NCI-H187 (cell line): ENCODE measurements at regions not wholly inside any gene's neighbourhood (a gene's known extent, or its start where the extent isn't known, plus 50 kb on each side); places are given as distances from the start of the nearest gene placed in this dataset.

Source experiments
- DNase-seq, 2 experiments: peaks; one replicate each; lab custom pipeline; 2025; lab: John Stamatoyannopoulos, UW

DNA sequence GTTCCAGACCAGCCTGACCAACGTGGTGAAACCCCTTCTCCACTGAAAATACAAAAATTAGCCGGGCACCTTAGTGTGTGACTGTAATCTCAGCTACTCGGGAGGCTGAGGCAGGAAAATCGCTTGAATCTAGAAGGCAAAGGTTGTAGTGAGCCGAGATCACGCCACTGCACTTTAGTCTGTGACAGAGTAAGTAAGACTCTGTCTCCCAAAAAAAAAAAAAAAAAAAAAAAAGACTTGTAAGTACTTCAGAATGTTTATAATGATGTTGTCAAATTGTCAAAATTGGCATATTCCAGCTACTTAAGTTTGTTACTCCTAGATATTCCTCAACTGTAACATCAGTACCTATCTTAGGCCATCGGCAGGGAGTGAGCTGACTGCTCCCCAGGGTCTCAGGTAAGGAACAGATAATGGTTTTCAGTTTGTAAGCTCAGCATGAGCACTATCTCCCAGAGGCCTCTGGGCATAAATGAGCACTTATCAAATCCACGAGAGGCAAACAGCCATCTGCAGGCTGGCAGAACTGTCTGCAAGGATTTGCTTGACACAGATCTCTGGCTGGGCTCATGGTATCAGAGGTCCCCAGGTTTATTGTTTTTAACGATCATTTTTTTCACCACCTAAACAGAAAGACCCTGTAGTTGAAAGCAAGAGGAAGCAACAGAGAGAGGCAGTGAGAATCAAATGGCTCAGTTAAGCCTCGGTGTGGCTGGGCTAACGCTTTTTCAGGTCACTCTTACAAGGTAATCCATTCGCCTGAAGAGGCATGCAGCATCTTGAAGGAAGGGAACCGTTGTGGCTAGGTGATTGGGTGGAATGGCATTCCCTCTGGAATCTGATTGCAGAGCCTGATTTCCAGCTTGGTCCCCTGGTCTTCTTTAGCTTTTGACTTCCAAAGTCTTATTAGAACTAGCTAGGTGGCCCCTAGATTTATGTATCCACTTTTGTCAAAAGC lies 115.9 kb downstream of the LY86 start:
- DNase-seq = peak in 1 of 2 experiments; percentile 51

DNA sequence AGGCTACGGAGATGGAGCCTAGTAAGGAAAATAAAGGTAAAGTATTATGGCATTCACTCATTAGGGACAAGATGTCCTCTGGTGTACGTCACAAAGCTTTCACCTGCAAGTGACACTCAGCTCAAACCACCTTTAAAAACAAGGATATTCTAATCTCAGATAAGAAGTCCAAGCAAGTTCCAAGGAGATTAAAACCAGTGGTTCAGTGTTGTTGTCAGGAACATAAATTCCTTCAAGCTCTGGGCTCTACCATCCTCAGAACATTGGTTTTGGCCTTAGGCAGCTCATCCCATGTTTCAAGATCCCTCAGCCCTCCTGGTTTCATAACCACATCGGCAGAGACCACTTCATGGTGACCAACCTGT lies 116.5 kb downstream of the LY86 start:
- no peak for DNase-seq

DNA sequence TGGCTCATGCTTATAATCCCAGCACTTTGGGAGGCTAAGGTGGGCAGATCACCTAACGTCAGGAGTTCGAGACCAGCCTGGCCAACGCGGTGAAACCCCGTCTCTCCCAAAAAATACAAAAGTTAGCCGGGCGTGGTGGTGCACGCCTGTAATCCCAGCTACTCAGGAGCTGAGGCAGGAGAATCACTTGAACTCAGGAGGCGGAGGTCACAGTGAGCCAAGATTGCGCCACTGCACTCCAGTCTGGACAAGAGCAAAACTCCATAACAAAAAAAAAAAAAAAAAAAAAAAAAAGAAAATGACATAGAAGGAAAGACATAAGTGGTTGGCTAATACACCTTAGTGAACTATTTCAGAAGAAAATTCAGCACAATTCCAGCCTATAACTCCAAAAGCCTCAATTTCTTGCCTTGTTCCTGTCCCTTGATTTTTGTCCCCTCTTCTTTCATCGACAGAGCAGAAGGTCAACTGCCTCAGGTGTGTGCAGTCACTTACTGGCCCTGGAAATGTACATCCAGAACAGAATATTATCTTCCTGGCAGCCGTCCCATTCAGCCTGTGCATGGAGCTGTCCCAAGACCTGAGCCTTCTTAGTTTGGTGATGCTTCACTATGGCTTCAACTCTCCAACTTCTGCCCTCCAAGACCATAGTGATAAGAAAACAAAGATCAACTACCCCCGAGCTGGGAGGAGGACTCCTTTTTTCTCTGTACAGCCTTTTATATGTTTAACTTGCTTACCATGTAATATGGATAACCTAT lies 117.6 kb downstream of the LY86 start:
- DNase-seq = no peak

DNA sequence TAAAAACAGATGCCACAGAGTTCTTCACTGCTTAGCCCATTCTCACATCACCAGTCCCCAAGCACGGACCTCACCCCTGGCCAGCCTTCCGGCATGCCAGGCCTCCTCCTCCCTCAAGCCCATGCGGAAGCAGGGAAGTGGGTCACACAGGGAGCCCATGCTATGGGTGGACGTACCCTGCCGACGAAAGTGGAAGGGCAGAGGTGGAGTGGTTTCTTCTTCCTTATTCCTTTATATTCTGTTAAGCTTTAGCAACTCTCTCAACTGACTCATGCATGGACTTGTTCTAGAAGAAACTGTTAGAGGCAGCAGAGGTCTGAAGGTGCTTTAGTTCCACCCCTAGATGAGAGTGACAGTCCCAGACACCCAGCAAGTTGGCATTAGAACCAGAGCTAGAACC lies 118.6 kb downstream of the LY86 start:
- DNase-seq = no peak

DNA sequence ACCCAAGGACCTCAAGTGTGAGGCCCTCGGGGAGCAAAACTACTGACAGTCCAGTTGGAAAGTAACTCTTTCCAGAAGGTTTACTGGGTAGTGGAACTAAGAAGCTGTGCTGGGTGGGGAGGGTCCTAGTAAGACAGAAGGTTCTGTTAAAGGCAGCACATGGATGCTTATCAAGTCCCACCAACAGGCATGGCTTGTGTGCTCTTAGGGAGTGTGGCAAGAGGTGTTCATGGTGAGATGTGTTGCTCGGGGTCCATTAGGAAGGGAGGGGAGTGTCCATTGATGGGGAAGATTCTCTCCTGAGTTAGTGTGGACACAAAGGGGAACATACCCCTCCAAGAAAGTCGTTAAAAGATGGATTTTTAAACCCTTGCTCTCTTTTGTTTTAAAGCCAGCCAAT lies 120.6 kb downstream of the LY86 start:
- DNase-seq = no peak

DNA sequence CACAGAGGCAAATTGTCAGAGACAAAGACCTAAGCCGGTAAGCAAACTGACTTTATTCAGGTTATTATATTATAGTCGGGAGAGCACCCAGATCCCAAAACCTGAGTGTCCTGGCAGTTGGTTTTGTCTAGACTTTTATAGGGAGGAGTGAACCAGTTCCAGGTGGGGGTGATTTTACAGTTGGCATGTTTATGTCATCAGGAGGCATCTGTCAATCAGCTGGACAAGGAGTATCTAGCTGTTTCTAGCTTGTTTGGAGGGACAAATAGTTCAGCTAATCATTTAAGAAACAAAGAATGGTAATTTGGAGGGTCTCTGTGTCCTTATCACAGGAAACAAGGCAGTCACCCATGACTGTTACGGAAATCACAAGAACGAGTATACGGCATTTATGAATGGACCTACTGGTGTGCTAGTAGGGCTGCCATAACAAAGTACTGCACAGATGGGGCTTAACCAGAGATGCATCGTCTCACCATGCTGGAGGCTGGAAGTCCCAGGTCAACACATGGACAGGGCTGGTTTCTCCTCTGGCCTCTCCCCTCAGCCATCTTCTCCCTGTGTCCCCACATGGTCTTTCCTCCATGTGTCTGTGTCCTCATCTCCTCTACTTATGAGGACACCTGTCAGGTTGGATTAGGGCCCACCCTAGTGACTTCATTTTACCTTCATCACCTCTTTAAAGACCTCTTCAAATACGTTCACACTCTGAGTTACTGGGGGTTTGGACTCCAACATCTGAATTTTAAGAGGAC lies 122.7 kb downstream of the LY86 start:
- DNase-seq = no peak

DNA sequence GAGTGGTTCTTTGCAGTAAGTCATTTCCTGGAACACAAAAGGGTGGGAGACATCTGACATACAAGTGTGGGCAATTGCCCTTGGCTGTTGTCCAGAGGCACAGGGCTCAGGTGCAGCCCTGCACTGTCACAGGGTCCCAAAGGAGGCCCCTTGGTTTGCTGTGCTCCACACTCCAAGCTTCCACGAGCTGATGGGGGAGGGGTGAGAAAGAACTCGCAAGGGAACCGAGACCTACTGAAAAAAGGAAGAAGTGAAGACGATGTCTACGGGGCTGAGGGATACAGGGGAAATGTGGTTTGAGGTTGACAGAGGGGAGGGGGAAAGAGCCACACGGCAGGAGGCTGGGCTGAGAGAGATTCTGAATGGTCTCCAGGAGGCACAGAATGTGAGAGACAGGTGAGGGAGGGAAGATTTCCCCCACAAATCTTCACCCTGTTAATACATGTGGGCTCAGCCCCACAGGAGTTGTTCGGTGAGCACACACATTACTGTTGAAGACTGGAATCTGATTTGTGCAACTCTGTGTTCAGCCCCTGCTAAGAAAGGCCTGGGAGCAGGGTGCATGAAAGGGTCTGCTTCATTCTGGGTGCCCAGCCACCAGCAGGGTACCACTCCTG lies 123.4 kb downstream of the LY86 start:
- no peak for DNase-seq

DNA sequence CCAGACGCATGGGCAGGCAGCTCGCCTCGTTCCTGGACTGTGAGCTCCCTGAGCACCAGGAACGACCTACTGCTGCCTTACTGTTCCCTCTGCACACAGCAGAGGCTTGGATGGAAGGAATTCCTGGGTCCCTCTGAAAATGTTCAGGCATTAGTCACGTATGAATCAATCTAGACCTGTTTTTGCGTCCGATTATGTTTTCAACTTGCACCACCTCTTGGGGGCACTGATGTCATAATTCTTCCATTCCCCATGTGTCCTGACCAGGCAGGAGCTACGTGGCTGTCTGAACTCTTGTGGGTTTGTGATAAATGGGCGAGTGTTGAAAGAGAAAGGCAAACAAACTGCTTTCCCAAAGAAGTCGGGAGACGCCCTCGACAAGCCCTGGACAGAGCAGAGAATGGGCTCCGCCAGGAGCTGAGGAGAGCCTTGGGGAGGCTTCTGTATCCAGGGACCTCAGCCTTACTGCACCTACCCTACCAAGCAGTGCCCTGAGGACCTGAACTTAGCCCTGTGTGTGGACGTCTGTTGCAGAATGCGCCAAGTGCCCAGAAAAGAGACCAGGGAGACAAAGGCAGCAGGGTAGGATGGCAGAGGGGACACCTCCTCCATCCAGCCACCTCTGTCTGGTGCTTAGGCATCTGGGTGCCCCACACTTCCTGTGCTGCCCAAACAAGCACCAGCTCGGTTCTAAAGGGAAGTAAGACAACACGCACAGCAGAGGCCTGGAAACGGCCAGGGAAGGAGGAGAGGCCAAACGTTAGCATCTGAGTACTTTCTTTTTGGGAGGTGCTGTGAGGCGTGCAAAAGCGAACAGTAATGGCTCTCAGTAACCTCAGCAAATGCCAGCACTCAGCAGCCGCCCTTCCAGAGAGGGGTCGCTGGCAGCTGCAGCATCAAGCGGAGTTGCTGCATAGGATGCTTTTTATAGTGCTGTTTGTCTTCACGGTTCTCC lies 124.2 kb downstream of the LY86 start:
- DNase-seq = peak; percentile 13 to 58

DNA sequence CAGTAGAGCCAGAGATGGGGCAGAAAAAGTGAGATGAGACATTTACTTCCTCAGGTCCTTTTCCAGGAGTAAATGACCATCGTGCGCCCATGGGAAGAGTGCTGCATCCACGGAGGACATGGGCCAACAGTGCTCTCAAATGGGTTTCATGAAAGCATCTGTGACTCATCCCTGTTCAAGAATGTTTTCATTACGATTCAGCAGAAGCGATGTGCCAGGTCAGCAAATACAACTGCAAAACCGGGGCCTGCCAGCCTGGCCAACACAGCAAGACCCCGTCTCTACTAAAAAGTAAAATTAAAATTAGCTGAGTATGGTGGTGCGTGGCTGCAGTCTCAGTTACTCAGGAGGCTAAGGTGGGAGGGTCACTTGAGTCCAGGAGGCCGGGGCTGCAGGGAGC lies 125.1 kb downstream of the LY86 start:
- no peak for DNase-seq

DNA sequence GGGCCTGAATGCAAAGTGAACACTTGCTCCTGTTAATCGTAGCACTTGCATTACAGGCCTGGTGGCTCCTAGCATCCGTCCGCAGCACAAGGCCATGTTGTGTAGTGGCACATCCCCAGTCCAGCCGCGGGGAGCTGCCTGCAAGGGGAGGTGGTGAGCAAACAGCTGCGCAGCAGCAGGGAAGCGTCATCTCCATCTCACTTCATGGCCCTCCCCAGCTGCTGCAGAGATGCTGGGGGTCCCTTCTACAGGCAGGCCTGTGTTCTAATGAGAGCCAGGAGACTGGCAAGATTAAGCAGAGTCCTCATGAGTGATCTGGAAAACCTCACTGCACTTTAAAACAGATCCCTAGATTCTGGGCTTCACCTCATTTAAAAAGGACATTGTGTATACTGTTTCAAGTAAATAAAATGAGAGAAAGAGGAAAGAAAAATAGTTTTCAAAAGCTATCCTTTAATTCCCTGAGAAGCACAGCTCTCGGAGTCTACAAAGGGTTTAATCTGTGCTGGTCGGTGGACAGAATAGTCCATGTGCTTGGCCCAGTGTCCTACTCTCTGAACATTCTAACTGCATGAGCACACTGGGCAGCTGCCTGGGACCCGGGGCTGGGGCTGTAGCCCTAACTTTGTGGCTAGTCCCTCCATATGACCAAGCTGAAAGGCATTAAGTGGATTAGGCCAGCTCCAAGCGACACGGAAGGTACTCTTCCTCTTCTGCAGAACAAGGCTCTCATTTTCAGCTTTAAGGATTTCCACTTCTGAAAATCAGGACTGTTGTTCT lies 125.8 kb downstream of the LY86 start:
- DNase-seq = no peak

DNA sequence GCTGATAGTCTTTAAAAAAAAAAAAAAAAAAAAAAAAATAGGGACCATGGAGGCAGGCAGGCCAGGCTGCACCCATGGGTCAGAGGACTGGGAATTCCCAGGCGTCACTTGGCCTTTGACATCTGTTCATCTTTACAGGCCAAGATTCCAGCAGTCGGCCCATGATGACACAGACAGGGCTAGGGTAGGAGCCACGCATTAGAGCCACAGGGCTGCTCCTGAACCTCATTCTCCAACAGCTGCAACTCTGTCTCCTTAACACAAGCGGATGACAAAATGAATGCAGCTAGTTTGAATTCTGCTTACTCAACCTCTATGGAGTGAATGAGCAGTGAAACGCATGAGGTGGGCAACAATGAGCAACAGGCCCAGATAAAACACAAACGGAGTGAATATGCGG lies 126.4 kb downstream of the LY86 start:
- DNase-seq = no peak

DNA sequence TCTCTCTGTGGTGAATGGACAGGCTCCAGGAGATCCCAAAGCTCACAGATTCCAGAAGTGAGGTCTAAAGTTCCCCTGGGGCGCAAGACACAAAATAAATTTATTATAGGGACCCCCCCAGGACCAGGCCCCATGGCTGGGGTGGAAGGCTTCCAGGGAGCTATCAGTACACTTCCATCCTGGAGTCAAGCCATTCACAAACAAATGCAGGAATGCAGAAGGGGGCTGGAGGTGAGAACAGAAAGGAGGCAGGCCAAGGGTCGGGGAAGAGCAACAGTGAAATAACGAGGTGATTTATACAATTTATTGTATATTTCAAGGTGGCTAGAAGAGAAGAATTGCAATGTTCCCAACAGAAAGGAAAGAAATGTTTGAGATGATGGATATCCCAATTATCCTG lies 126.9 kb downstream of the LY86 start:
- no peak for DNase-seq

DNA sequence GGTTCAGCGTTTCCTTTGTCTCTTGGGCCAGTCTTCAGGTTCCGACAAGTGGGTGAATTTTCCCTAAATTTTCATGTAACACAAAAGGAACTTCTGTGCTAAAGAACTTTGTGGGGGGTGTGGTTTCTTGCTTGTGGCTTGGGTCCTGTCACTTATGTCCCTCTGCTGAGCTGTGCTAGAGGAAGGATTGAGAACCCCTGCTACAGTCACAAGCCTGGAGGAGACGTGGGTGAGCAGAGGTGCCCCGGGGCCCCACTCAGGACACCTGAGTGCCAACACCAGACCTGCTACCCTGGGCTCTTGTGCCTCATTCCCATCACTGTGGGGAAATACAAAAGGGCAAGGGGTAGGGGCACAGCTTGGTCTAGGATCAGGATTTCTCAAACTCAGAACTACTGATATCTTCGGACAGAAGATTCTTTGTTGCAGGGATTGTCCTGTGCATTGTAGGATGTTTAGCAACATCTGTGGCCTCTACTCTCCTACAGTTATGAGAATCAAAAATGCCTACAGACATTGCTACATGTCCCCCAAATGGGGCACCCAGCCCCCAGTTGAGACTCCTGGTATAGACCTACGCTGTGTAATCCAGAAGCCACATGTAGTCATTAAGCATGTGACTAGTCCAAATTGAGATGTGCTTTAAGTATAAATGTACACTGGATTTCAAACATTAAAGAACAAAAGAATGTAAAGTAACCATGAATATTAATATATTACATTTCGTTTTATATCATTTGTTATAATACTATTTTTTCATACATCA lies 128.7 kb downstream of the LY86 start:
- DNase-seq = no peak

DNA sequence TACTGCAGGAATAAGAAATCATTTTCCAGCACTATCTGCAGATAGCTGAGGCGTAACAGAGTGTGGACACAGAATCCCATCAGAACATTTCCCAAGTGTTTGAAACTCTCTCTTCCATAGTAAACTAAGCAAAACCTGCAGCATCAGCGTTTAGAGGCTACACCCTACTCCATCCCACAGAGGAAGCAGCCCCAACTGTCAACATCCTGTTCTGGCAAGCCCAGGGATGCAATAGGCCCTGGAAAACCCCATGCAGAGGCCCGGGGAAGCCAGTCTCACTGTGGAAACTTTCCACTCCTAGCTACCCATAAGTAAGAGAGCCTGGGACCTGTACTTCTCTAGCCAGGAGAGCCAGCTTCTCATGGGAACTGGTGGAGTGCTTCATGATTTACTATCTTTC lies 129.4 kb downstream of the LY86 start:
- no peak for DNase-seq

DNA sequence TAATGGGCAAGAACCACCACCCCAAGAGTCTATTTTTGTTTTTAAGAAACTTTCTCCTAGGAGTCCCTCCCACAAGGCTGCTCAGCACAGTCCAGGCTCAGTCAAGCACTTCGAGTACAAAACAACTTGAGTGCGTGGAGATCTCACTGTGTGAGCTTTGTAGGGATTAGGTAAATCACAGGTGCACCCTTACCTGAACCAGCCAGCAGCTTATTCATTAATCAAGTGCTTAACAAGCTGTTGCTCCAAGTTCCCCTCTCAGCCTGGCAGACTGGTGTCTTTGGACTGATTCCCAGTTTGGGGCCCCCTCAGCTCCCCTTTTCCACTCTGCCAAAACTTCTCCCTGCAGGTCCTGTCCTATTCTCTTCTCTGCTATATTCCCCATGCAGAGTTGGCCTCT lies 133.1 kb downstream of the LY86 start:
- no peak for DNase-seq

DNA sequence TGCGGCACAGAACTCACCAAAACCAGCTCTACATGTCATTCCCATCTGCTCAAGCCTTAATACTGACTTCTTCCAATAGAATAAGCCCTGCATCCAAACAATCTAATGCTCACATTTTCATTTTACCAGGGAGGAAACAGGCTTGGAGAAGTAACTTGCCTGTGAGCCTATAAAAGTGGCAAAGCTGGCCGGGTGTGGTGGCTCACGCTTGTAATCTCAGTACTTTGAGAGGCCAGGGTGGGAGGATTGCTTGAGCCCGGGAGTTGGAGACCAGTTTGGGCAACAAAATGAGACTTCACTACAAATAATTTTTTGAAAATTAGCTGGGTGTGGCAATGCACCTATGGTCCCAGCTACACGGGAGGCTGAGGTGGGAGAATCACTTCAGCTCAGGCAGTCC lies 133.7 kb downstream of the LY86 start:
- DNase-seq = no peak

DNA sequence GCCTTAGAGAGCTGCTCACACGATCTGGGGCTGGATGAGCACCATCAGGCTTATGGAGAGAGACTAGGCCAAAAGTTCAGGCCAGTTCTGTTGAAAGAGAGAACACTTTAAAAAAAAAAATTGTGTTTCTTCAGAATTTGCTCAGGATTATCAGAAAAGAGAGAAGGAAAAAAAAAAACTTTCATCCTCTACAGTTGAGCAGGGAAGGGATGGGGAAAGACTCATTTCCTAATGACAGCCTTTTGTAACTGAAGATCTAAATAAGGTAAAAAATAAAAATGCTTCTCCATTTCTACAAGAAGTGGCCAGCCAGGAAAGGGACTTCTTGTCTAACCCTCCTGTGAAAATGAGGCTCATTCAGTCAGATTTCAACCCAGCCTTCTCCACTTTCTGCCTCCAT lies 134.8 kb downstream of the LY86 start:
- DNase-seq = no peak

DNA sequence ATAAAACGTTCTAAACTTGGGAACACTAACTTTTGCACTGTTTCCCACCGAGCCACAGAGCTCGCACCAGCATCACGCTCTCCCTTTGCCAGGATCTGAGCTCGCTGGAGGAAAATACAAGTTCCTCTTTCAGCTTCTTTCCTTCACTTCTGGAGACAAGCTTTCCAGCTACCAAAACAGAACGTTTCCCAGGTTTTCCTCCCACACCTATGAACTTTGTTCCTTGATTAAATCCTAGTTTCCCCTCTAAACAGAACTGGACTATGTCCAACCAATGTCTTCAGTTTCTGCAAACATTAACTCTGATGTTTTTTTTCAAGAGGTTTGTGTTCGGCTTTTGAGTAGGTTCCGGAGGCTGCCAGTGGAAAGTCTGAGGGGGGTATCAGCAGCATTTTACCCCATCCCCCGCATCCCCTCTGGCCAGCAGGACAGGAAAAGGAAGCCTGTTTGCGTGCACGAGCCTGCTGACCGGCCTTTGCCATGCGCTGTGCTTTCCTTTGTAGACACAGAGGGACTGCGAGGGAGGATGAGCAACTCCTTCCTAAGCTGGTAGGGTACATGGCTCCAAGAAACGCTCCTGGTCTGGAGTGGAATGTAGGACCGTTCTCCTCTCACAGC lies 135.5 kb downstream of the LY86 start:
- DNase-seq = no peak
